ENCODE measurements at regions not wholly inside any gene's neighbourhood (a gene's known extent, or its start where the extent isn't known, plus 50 kb on each side); places are given as distances from the start of the nearest gene placed in this dataset.

DNA sequence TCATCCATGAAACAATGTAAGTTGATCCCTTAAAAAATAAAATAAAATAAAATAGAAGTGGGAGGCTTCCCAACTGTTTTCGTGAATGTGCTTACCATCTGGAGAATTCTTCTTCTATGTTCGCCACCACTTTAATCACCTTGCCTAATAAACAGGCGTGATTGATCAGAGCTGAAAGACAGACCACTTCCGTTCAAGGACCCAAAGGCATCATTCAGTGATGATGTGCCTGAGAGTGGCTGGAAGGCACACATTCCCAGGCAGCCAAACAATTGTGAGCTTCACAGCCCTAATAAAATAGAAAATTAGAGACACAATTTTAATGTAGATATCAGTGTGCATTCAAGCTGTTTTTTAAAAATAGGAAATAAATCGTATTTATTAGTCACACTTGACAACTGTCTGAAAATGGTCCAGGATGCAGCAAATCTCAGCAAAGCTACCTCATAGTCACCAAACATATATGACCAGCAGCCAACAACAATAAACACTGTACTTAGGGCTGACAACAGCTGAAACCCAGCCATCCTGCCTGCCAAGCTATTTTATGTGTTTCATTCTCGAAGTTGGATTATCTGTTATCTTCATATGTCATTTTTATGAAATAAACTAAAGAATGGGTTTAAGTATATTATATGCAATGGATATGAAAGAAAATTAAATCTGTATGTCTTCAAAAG, 163.2 kb upstream of the FAM9B start:
- DNase-seq: no peak

DNA sequence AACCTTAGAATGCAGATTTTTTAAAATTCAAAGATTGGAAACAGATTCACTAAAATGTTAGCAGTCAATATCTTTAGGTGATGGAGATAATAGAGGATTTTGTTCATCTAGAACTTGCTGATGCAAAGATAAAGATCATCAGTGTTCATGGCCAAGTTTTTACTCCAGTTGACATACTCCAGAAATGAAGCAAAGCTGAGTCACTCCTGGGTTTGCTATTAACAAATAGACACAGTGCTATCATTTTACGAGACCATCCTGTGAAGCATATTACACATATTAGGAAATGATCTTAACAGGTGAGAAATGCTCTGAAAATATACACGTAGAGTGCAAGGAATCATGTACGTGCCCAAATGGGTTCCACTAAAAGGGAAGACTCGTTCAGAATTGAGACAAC, 170.6 kb upstream of the FAM9B start:
- no peak for DNase-seq

DNA sequence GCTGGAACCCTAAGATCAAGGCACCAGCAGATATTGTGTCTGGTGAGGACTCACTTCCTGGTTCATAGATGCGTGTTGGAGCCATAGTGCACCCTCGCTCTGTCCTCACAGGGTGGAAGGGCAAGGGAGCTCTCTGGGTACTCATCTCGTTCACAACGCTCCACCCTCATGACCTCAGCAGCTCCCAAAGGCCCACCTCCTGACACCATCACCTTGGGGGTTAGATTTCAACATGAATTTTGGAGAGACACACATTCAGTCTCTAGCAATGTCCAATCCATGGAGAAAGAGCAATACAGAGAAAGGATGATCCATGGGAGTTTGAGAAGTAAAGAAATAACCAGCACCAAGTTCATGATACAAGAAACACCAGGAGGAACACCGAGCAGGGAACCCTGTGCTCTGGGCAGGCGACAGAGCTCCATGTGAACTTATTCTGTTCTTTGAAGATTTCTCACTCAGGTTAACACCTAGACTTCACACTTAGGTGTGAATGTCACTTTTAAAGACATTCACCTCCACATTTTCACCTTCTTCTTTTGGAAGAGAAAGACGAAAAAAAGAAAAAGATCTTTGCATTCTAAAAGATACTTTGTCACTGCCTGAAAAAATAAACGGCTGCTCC, 171.8 kb upstream of the FAM9B start:
- no peak for DNase-seq

DNA sequence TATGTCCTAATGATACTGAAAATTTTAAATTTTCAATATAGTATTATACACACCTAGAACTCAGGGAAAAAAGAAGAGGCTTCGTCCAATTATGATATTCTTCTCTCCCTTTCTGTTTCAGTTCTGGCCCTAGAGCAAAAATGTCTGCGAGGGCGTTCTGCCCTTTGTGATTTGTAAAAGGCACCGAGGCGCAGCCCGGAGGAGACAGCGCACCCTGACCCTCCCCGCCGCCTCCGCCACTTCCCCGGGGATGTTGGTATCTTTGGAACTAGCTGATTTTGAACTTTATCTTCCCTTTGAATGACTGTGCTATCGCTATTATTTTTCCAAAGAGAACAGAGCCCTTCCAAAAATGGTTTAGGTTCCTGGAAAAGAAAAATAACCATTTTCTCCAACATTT, 173.2 kb upstream of the FAM9B start:
- DNase-seq: no peak

DNA sequence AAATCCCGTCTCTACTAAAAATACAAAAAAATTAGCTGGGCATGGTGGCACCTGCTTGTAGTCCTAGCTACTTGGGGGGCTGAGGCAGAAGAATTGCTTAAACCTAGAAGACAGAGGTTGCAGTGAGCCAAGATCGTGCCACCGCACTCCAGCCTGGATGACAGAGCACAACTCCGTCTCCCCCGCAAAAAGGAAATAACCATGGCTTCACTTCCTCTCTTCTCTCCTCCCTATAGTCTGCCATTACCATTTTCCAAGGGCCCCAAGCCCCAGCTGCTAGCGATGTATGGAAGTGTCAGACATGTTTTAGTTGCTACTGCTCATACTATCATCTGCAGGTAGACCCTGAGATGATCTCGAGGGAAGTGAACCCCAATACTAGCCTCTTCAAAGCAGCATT, 177.3 kb upstream of the FAM9B start:
- no peak for DNase-seq

DNA sequence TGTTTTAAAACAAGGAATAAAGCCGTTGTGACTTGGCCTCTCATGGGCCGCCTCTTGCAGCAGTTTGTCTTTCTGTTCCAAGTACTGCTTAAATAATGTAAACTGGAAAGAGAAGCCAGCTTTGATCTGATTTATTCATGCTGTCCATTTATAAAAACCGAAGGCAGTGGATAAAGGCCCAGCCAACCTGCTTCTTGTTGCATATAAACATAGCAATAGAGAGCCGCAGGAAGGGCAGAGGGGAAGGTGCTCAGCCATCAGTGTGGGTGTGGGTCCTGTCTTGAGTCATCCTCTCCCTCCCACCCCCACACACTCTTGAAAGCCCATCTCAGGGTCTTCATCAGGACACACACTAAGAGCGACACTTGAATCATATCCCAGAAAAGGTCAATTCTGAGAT, 187.9 kb upstream of the FAM9B start:
- DNase-seq: no peak

DNA sequence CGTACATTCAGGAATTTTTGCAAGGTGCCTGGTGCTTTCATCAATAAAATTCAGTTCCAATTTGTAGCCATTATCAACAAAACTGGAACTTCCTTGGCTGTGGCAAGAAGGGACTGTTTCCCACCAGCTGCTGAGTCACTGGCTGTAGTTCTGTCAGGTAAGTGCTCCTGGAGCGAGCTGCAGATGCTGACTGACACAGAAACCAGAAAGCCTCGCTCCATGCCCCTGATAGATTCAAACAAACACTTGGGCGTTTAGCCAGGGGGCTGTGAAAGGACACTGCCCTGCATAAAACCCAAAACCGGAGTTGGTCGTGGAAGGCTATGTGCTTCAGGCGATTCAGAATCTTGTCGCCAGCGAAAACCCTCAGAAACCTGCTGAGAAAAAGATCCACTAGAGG, 188.4 kb upstream of the FAM9B start:
- no peak for DNase-seq

DNA sequence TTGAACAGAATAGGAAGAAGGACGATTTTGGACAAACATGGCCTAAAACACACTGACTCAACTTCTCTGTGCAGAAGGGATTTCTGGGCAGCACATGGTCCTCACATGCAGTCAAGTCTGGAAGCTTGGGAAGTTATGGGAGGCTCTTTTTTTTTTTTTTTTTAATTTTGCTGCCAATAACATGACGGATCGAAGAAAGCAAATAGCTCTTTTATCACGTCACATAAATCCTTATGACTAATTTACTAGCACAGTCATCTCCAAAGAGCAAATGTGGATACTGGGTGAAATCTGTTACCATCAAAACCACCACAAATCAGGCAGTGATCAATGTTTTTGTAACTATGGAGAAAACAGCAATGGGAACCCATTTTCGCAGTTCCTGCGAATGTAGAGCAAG, 193.3 kb upstream of the FAM9B start:
- no peak for DNase-seq

DNA sequence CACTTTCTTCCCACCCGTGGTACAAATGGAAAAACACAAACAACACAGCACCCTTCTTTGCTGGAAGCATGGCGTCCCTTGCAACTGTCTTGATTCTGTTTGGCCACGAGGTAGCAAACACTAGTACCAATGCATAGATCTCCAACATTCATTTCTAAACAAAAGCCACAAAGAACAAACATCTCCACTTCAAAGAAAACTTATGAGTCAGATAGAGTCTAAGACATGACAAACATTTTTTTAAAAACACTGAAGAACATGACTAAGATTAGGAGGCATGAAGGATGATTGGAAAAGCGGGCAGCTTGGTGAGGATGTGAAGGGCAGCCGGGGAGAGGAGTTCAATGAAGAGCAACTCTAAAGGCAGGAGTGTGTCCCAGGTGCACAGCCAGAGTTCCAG, 197.6 kb upstream of the FAM9B start:
- DNase-seq: no peak

DNA sequence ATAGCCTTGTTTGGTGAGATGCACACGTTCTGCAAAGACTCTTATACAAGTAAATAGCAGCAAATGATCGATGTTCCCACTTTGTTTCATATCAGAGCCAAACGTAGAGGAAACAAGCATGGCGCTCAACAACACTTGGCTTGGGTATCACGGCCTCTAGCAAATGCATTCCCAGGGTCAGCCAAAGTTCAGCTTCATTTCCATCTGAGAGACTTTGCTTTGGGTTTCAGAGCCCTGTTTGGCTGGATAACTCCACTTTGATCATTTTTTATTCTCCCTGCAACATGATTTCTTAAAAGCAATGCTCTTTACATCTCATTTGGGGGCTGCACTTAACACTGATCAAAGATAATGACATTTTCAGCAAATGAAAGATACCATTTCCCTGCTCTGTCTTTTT, 199.2 kb upstream of the FAM9B start:
- DNase-seq: no peak

DNA sequence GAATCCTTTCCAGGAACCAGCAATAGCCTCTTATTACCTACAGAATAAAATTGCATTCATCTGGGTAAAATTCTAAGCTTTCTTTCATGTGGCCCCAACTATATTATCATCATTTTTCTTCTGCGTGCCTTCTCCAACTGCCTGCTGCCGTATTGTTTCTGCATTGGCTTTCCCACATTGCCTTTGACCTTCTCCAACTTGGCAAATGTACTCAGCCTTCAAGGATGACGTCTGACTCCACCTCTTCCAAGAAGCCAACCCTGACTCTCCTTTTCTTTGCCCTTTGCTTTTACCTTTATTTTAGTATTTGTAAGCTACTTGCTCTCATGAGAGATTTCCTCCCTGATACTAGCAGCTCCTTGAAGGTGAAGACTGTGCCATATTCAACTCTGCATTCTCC, 200.4 kb upstream of the FAM9B start:
- no peak for DNase-seq

DNA sequence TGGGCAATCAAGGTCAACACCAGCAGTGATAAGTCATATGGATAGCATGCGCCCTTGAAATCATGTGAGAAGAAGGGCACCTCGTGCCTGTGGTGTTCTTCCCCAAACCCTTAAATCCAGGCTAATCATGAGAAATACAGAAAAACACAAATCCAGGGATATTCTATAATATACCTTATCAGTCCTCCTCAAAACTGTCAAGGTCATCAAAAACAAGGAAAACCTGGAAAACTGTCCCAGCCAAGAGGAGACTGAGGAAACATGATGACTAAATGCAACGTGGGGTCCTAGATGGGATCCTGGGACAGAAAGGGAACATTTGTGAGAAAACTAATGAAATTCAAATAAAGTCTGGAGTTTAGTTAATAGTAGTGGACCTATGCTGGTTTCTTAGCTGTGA, 201.8 kb upstream of the FAM9B start:
- no peak for DNase-seq

DNA sequence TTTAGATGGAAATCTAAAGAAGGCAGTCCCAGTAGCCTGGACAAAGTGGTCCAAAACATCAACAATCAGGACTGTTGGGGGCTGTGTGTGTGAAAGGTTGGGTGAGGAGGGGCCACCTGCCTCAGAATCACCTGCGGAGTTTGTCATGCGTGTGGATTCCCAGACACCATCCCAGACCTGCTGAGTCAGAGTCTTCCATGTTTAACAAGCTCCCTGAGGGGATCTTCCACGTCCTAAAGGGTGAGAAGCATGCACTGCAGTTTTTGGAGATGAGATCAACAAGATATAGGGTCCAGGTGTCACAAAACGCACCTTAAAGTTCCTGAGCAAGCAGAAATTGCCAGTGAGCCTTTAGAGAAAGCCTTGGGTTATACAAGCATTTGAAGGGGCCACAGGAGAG, 207.0 kb upstream of the FAM9B start:
- no peak for DNase-seq

DNA sequence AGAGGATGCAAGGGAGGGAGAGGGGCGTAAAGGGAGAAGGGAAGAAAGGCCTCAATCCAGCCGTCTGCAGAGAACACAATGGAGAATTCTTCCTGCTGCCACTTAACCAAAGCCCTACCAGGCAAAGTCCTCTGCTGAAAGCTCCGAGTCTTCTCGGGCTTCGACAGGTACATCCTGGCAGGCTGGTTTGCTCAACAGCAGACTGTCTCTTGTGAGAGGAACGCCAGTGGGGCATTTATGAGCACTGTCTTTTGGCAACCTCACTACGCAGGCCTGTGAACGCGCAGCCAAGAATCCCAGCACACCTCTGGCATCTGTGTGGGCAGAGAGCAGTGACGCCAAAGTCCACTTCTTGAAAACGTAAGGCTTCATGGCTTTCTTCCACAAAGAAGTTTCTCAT, 207.5 kb upstream of the FAM9B start:
- DNase-seq: no peak

DNA sequence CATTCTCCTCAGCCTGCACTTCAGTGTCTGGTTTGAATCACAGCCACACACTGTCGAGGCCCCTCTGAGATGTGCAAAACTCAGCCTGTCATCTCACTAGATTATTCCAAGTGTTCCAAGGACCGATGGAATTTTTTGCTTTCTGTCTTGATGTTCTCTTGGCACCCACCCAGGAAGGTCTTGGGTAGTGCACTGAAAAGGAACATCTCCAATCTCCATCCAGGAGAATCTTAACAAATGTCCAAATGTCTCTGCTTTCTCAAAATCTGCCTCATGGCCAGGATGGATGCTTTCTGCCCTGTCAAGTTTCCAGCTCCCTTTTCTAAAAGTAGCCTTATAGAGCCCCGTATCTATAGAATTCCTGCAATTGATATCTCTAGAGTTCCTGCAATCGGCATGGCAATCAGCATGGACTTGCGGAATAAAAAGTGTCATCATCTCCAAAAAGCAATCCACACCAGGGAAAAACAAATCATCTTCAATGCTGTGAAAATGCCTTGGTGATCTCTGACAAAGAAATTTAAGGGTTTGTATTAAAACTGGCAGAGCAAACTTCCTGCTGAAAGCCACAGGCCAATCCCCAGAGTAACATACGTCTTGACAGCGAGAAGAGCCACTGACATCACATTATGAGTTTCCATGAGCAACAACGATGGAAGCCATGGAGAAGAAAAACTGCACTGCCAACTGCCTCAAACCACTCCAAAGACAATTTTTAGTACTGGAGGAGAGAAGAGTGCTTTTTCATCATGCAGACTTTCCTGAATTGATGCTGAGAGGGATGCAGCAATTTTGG, 215.3 kb upstream of the FAM9B start:
- DNase-seq: no peak

DNA sequence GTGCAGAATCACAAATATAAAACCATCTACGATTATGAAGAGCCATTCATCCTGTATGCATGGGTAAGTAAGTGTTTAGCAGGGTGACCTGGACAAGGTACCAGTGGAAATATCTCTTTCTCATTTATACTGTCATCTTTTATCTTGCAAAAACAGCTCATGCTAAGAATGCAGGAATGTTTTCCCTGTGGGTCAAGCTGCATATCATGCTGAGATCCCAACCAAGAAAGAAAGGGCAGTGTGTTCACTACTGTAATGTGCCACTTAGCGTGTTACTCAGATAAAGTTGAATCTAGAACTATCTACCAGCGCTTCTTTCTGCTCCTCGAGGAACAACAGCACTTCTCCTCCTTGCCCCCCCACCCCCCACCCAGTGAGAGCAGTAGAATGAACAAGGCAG, 212.7 kb upstream of the TBL1X start:
- DNase-seq: no peak

DNA sequence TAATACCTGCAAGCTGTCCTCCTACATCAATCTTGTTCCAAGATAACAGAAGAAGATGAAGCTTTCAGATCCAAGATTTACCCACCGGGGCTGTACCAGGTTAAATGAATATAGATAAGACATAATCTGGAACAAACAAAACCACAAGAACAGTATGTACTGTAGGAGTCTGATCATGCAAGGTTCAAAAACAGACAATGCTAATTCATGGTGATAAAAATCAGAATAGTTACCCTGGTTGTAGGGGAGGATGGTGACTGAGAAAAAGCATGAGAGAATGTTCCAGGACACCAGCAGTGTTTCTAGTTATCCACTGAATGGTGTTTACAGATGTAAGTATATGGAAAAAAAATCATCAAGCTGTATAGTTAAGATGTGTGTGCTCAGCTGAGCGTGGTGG, 211.6 kb upstream of the TBL1X start:
- DNase-seq: no peak

DNA sequence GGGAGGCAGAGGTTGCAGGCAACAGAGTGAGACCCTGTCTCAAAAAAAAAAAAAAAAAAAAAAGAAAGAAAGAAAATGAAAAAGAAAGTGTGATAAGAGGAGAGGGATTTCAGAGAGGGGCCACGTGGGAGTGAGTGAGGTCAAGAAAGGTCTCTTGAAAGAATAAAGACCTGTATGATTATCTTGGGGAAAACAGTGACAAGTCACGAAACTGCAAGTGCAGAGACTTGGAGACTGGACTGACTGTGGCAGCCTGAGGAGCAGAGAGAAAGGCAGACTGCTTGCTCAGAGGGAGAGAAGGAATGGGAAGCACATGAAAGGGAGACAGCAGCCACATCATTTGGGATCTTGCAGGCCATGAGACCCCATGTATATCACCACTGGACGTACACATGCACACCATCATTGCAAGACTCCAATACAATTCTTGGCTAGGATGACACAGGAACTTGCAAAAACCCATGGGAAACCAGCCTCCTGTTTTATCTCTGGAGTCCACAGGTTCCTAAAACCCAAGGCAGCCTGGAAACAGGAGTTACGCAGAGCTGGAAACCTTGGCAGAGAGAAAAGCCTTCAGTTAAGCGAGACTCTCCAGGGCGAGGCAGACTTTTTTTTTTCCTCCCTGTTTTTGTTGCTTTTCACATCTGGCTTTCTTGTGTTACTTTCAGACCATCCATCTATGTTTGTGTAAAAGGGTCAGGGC, 207.0 kb upstream of the TBL1X start:
- DNase-seq: no peak

DNA sequence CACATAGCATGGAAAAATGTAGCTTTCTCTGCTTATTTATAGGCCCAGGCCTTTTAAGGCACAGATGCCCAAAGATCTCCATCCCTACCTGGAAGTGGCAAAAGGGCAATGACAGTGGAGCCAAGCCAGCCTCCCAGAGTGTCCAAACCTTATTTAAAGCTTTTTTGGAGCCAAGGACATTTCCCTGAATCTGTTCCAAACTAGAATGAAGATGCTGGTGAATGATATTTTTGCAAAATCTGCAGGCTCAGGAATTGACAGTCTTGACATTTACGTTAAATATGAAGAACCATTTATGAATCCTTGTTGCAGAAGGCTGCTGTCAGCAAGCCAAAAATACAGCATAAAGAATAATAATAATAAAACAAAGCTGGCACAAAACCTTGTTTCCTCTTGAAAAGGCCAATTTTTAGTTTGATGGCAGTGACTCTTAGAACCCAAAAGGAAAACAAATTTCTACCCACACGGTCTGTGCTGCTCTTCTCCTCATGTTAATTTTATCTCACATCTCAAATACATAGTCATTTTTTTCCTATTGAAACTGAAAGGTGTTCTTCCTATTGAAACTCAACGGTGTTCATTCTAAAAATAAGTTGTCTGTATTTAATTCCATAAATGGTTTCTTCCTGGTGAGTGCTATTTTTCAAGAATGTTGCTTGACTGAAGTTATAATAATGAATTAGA, 206.3 kb upstream of the TBL1X start:
- no peak for DNase-seq

DNA sequence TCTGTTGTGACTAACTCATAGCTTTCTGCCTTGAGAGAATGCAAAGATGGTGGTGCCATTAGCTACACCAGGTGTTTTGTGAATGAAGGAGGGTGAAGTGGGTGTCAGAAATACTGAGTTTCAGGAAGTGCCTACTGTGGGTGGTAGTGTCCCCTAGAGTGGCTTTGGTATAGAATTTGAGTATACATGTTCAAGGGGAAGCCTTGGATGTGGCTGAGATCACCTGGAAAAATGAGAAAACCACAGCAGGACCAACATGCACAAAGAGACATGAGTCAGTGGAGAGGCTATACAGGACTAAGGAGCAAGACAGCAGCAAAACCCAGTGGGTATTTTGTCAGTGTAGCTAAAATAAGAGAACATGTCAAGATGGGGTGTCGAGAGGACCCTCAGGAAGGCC, 204.3 kb upstream of the TBL1X start:
- no peak for DNase-seq

DNA sequence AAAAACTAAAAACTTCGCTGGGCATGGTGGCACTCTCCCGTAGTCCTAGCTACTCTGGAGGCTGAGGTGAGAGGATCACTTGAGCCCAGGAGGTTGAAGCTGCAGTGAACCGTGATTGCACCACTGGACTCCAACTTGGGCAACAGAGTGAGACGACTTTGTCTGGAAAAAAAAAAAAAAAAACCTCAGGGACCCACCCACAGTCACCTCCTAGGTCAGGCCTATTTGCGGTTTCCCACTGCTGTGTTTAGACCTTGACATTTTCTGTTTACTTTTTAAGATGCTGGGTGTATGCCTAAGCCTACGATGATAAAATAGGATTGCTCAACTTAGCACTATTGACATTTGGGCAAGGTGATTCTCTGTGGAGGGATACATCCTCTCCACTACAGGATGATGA, 197.4 kb upstream of the TBL1X start:
- no peak for DNase-seq

DNA sequence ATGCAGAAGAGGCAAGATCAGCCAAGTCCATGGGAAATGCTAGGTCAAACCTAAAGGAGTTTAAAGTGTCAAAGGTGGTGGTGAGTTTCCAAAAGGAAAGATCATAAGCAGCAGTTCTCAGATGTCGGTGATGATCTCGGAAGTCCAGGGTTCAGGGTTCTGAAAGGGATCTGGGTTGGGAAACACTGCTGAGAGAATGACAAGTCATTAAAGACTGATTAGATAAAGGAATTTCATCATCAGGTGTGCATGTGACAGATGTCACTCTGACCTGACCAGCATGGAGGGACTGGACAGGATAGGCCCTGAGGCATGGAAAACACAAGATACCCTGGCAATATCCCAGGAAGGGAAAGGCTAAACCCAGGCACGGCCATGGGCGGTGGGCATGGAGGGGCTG, 195.7 kb upstream of the TBL1X start:
- DNase-seq: no peak

Measured in GDM1 (cell line).